Activated T-cell treated with anti-CD3 and anti-CD28 coated beads, Interleukin-2, amount 50 U/mL, for 4 hours (primary cell): ENCODE measurements at regions not wholly inside any gene's neighbourhood (a gene's known extent, or its start where the extent isn't known, plus 50 kb on each side); places are given as distances from the start of the nearest gene placed in this dataset.
"Not testable (repeated sequence)": the region's sequence is repeated elsewhere in the genome, so short reads cannot be mapped to it uniquely, and the experiment has no call there.

ENCODE experiments used
- ATAC-seq, 2 donors: fragments of 200-7000 bp; cut with Tn5 transposase; one replicate each; pipeline ENCODE4 v1.10.0; 2021
- DNase-seq: peaks from one replicate; pipeline ENCODE4 v3.0.0-alpha.2; 2020
- H3K27me3 Mint-ChIP-seq: one replicate; pipeline ENCODE4 v1.8.0; 2021; ENCODE audit warnings: low read depth, mixed read lengths
- H3K36me3 Mint-ChIP-seq: one replicate; pipeline ENCODE4 v1.8.0; 2022; ENCODE audit warnings: mixed read lengths; ENCODE audit not compliant: insufficient read depth
- H3K4me1 Mint-ChIP-seq: one replicate; pipeline ENCODE4 v1.8.0; 2021; ENCODE audit warnings: low read depth, mixed read lengths
- H3K4me3 Mint-ChIP-seq: one replicate; pipeline ENCODE4 v1.8.0; 2021; ENCODE audit warnings: mild to moderate bottlenecking, moderate library complexity, mixed read lengths
- H3K9me3 Mint-ChIP-seq: one replicate; pipeline ENCODE4 v1.8.0; 2021; ENCODE audit warnings: mixed read lengths

GRCh38 chr14:85830549-85830948 is 300.6 kb downstream of the FLRT2 start:
- not testable (repeated sequence) for DNase-seq, H3K36me3 Mint-ChIP-seq, H3K27me3 Mint-ChIP-seq, H3K9me3 Mint-ChIP-seq, H3K4me3 Mint-ChIP-seq, ATAC-seq, H3K4me1 Mint-ChIP-seq

- not testable (repeated sequence) for ATAC-seq, DNase-seq, H3K36me3 Mint-ChIP-seq, H3K4me3 Mint-ChIP-seq, H3K4me1 Mint-ChIP-seq, H3K27me3 Mint-ChIP-seq, H3K9me3 Mint-ChIP-seq
Observed at GRCh38 chr14:85829601-85830000, 299.7 kb downstream of the FLRT2 start.

- Mint-ChIP-seq H3K9me3 (peaks cover 5% of the 10 kb centered on the region), H3K4me1 (no peaks in the 10 kb centered on the region), H3K27me3 (no peaks in the 10 kb centered on the region), H3K36me3 (no peaks in the 10 kb centered on the region), H3K4me3 (no peak overlapping the region)
- no peak for ATAC-seq
- DNase-seq: no peak
Observed at GRCh38 chr14:85824526-85824925, 294.6 kb downstream of the FLRT2 start.

DNA sequence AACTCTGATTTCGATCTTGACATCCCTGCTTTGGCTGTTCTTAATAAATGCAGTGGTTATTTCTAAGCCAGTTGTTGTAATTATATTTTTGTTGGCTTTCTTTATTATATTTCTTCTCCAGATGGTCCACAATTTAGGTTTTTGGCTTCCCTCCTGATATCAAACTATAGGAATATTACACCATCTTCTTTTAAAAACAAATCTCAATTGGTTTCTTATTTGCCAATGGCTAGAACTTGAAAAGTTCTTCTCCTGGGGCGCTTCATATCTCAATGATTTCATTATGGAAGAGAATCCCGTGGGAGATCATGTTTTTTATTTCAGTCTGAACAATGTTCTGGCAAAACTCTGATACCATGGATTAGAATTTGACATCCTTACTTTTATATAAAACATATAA is 292.3 kb downstream of the FLRT2 start:
- H3K36me3 Mint-ChIP-seq: no peaks in the 10 kb centered on the region
- H3K4me3 Mint-ChIP-seq: no peak overlapping the region
- ATAC-seq: no peak
- no peak for DNase-seq
- H3K27me3 Mint-ChIP-seq: no peaks in the 10 kb centered on the region
- no peaks in the 10 kb centered on the region for H3K4me1 Mint-ChIP-seq
- peaks cover 5% of the 10 kb centered on the region for H3K9me3 Mint-ChIP-seq

DNA sequence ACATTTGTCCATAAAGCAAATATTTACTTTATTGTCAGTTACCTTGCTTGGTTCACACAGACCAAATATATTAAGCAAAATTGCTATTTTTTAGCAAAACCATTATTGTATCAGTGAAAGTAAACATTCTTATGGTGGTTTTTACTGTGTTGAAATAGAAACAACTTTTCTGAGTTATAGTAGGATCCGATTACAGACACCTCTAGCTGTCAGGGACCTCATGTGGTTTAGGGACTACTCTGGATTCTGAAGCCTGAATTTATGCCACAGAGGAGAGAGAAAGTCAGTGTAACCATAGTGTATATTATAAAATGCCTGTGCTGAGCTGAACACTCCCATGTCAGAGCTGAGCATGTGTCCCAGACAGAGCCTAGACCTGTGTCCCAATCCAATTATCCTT is 287.5 kb downstream of the FLRT2 start:
- peaks cover 5% of the 10 kb centered on the region for H3K9me3 Mint-ChIP-seq
- ATAC-seq (no peak), DNase-seq (no peak)
- H3K27me3 Mint-ChIP-seq: no peaks in the 10 kb centered on the region
- H3K4me1 Mint-ChIP-seq: no peaks in the 10 kb centered on the region
- H3K36me3 Mint-ChIP-seq: no peaks in the 10 kb centered on the region
- H3K4me3 Mint-ChIP-seq: no peak overlapping the region

DNA sequence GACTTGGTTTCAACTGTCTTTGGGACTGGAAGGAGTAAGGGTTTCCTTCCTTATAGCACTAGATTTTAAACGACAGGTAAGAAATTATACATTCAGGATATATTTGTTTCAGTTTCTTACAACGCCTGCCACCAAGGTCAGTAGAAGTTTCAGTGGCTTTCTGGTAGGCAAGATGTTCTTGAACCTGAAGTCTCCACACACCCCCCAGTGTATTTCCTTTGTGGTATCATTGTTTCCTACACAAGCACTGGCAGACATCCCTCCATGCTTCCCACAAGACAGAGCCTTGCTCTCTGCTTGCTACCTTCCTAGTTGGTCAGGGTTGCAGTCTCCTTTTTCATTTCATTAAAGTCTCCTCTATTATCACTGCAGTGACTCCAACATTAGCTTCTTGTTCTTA is 283.1 kb downstream of the FLRT2 start:
- H3K27me3 Mint-ChIP-seq: no peaks in the 10 kb centered on the region
- H3K4me1 Mint-ChIP-seq: no peaks in the 10 kb centered on the region
- H3K4me3 Mint-ChIP-seq: no peak overlapping the region
- no peaks in the 10 kb centered on the region for H3K9me3 Mint-ChIP-seq
- ATAC-seq: no peak
- no peak for DNase-seq
- no peaks in the 10 kb centered on the region for H3K36me3 Mint-ChIP-seq

DNA sequence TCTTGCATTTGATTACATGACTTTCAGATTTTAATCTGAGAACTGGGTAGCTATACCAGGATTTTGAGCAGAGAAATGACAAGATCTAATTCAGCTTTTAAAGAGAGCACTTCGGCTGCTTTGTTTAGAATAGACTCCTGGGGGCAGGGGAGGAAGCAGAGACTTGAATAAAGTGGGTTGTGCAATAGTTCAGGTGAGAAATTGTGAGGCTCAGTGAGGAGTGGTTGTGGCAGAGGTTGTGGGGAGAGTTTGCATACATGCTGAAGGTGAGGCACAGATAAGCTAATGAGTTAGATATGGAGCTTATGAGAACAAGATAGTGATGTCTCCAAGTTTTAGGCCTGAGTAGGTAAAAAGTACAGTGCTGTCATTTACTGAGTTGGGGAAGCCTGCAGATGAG is 281.4 kb downstream of the FLRT2 start:
- DNase-seq (no peak), ATAC-seq (no peak)
- Mint-ChIP-seq H3K4me3 (no peak overlapping the region), H3K36me3 (no peaks in the 10 kb centered on the region), H3K27me3 (no peaks in the 10 kb centered on the region), H3K4me1 (no peaks in the 10 kb centered on the region), H3K9me3 (peaks cover 8% of the 10 kb centered on the region)

GRCh38 chr14:85799668-85800067 is 269.7 kb downstream of the FLRT2 start:
- H3K4me1 Mint-ChIP-seq: no peaks in the 10 kb centered on the region
- no peak for ATAC-seq
- peaks cover 5% of the 10 kb centered on the region for H3K9me3 Mint-ChIP-seq
- H3K36me3 Mint-ChIP-seq: no peaks in the 10 kb centered on the region
- H3K4me3 Mint-ChIP-seq: no peak overlapping the region
- no peak for DNase-seq
- no peaks in the 10 kb centered on the region for H3K27me3 Mint-ChIP-seq

DNA sequence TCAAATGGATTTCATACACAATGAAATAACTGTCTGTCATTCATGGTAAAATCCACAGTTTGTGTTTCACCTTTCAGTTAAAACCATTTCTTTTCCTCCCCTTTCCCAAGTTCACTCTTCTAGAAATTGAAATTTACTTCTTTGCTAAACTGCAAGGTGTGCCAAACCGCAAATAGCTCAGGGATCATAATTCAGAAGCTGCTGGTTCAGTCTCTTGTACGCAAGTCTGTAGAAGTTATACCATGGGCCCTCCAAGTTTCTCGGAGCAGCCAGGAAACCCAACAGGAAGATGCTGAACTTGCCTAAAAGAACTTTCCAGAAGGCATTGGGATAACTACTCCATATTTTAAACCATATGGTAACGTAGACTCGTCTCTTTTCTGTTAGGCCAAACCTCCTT is 268.9 kb downstream of the FLRT2 start:
- no peak for ATAC-seq
- H3K9me3 Mint-ChIP-seq: peaks cover 2% of the 10 kb centered on the region
- no peak for DNase-seq
- no peaks in the 10 kb centered on the region for H3K27me3 Mint-ChIP-seq
- H3K4me1 Mint-ChIP-seq: no peaks in the 10 kb centered on the region
- H3K4me3 Mint-ChIP-seq: no peak overlapping the region
- H3K36me3 Mint-ChIP-seq: no peaks in the 10 kb centered on the region

DNA sequence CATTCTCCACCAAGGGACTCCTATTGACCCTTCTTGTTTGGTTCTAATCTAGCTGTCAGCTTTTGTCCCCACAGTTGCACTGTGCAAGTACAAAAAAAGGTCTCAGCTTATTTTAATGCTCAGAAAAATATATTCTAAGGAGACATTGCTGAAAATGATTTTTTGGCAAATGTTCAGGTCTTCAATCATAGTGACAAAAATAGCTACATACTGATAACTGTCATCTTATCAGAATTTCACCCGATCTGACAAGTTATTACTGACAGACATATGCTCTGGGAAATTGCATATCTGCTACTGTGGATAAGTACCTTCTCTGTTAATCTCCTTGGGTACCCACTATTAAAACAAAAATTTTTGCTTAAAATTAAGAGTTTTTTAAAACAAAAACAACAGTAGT is 263.6 kb downstream of the FLRT2 start:
- H3K9me3 Mint-ChIP-seq: peaks cover 10% of the 10 kb centered on the region
- H3K4me3 Mint-ChIP-seq: no peak overlapping the region
- ATAC-seq: no peak
- no peak for DNase-seq
- no peaks in the 10 kb centered on the region for H3K27me3 Mint-ChIP-seq
- no peaks in the 10 kb centered on the region for H3K4me1 Mint-ChIP-seq
- no peaks in the 10 kb centered on the region for H3K36me3 Mint-ChIP-seq

GRCh38 chr14:85789506-85789905 is 259.6 kb downstream of the FLRT2 start:
- no peaks in the 10 kb centered on the region for H3K27me3 Mint-ChIP-seq

GRCh38 chr14:85788470-85789233 is 258.7 kb downstream of the FLRT2 start:
- DNase-seq: no peak
- peaks cover 10% of the 10 kb centered on the region for H3K9me3 Mint-ChIP-seq

More at GRCh38 chr14:85789506-85789905, 259.6 kb downstream of the FLRT2 start:
- ATAC-seq (no peak), DNase-seq (no peak)
- H3K4me3 Mint-ChIP-seq: no peak overlapping the region
- H3K36me3 Mint-ChIP-seq: no peaks in the 10 kb centered on the region
- H3K4me1 Mint-ChIP-seq: no peaks in the 10 kb centered on the region
- H3K9me3 Mint-ChIP-seq: peaks cover 10% of the 10 kb centered on the region

DNA sequence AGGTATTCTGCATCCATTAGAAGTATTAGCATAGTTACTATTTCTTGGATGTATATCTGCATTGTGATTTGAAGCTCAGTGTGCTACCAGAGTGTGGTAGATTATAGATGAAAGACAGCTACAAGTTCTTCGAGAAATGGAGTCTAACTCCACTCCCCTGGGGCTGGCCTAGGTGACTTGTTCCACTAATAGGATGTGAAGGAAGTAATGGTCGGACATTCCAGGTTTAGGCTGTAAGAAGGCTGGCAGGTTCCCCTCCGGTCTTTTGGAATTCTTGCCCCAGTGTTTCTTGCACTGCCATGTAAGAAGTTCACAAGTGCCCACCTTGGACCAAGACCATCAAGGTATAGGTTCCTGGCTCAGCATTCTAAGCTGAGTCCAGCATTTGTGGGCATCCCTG is 236.4 kb downstream of the FLRT2 start:
- no peaks in the 10 kb centered on the region for H3K27me3 Mint-ChIP-seq
- no peaks in the 10 kb centered on the region for H3K36me3 Mint-ChIP-seq
- no peak for DNase-seq
- no peaks in the 10 kb centered on the region for H3K4me1 Mint-ChIP-seq
- peaks cover 3% of the 10 kb centered on the region for H3K9me3 Mint-ChIP-seq
- ATAC-seq: no peak
- no peak overlapping the region for H3K4me3 Mint-ChIP-seq

More at GRCh38 chr14:85788470-85789233, 258.7 kb downstream of the FLRT2 start:
- H3K4me3 Mint-ChIP-seq: no peak overlapping the region
- H3K27me3 Mint-ChIP-seq: no peaks in the 10 kb centered on the region
- ATAC-seq: no peak
- H3K4me1 Mint-ChIP-seq: no peaks in the 10 kb centered on the region
- no peaks in the 10 kb centered on the region for H3K36me3 Mint-ChIP-seq

- no peak overlapping the region for H3K4me3 Mint-ChIP-seq
- ATAC-seq: no peak
- H3K4me1 Mint-ChIP-seq: no peaks in the 10 kb centered on the region
- no peak for DNase-seq
- H3K36me3 Mint-ChIP-seq: no peaks in the 10 kb centered on the region
- no peaks in the 10 kb centered on the region for H3K27me3 Mint-ChIP-seq
- H3K9me3 Mint-ChIP-seq: peaks cover 3% of the 10 kb centered on the region
Observed at GRCh38 chr14:85764822-85765221, 234.9 kb downstream of the FLRT2 start.

DNA sequence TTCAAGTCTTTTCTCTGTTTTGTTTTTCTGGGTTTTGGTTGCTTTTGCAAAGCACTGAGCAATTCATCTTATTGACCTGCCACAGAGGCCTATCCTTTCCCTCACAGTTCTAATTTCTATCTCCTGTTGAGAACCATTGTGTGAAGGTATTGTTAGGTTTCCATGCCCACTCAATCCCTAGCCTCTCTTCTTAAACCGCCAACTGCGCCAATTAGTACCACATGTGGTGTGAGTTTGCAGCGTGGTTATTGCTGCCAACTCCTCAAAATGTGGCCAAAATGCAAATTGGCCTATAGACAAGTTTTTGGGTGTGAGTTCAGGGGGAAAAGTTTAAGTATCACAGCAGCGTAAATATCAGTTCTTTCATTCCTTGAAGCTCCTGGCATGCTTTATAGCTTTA is 232.6 kb downstream of the FLRT2 start:
- Mint-ChIP-seq H3K4me3 (no peak overlapping the region), H3K4me1 (no peaks in the 10 kb centered on the region), H3K27me3 (no peaks in the 10 kb centered on the region), H3K36me3 (no peaks in the 10 kb centered on the region), H3K9me3 (peaks cover 3% of the 10 kb centered on the region)
- no peak for ATAC-seq
- no peak for DNase-seq
